ENCODE measurements at regions not wholly inside any gene's neighbourhood (a gene's known extent, or its start where the extent isn't known, plus 50 kb on each side); places are given as distances from the start of the nearest gene placed in this dataset.

GRCh38 chr2:20108655-20109396 lies 57.4 kb upstream of the LAPTM4A start:
- TF ChIP-seq EZH2 (IDR thresholded peaks at IDR 0.05; ENCODE audit: low read length, missing control alignments): no peak
- no peak for TF ChIP-seq CTCF (conservative IDR thresholded peaks at IDR 0.05 in 1 of 2, IDR thresholded peaks at IDR 0.05 in 1 of 2; ENCODE audit: low read depth in 1 of 2, low read length in 2 of 2)
- Histone ChIP-seq H2AFZ (ENCODE audit: low read length) (no peak overlapping the region), H3K4me2 (ENCODE audit: extremely low read depth, insufficient read depth, low read length) (no peak overlapping the region)

GRCh38 chr2:20107776-20108175 lies 56.3 kb upstream of the LAPTM4A start:
- Histone ChIP-seq H3K4me1 (ENCODE audit: control insufficient read depth, extremely low read depth, insufficient read depth, low read length) (peaks cover 5% of the 10 kb centered on the region), H3K9me3 (ENCODE audit: control insufficient read depth, insufficient read depth, low read depth, low read length) (no peaks in the 10 kb centered on the region), H3K4me2 (ENCODE audit: extremely low read depth, insufficient read depth, low read length) (no peak overlapping the region), H3K4me3 (replicated peaks in 1 of 4; ENCODE audit: control extremely low read depth in 1 of 4, insufficient read depth in 1 of 4, low read depth in 3 of 4, low read length in 4 of 4) (no peak overlapping the region), H3K27ac (ENCODE audit: insufficient read depth, low read length) (no peak overlapping the region), H3K27me3 (ENCODE audit: control insufficient read depth, insufficient read depth, low read length) (peaks cover under 1% of the 10 kb centered on the region), H3K79me2 (ENCODE audit: control insufficient read depth, insufficient read depth, low read length) (no peaks in the 10 kb centered on the region), H3K9ac (ENCODE audit: insufficient read depth, low read length) (no peak overlapping the region), H4K20me1 (ENCODE audit: control insufficient read depth, extremely low read depth, insufficient read depth, low read length) (no peaks in the 10 kb centered on the region), H3K36me3 (ENCODE audit: control insufficient read depth, insufficient read depth, low read length) (no peaks in the 10 kb centered on the region), H2AFZ (ENCODE audit: low read length) (no peak overlapping the region)
- TF ChIP-seq EZH2 (IDR thresholded peaks at IDR 0.05; ENCODE audit: low read length, missing control alignments) (no peak), CTCF (conservative IDR thresholded peaks at IDR 0.05 in 1 of 2, IDR thresholded peaks at IDR 0.05 in 1 of 2; ENCODE audit: low read depth in 1 of 2, low read length in 2 of 2) (no peak)
- peak in 1 of 2 donors; percentile 20 for DNase-seq (ENCODE audit: low read depth in 2 of 2)

More at GRCh38 chr2:20108655-20109396, 57.4 kb upstream of the LAPTM4A start:
- H3K4me1 ChIP-seq (ENCODE audit: control insufficient read depth, extremely low read depth, insufficient read depth, low read length): peaks cover 5% of the 10 kb centered on the region
- no peaks in the 10 kb centered on the region for H3K79me2 ChIP-seq (ENCODE audit: control insufficient read depth, insufficient read depth, low read length)
- H3K27me3 ChIP-seq (ENCODE audit: control insufficient read depth, insufficient read depth, low read length): no peaks in the 10 kb centered on the region
- H3K9me3 ChIP-seq (ENCODE audit: control insufficient read depth, insufficient read depth, low read depth, low read length): no peaks in the 10 kb centered on the region
- no peaks in the 10 kb centered on the region for H4K20me1 ChIP-seq (ENCODE audit: control insufficient read depth, extremely low read depth, insufficient read depth, low read length)
- H3K27ac ChIP-seq (ENCODE audit: insufficient read depth, low read length): no peak overlapping the region
- DNase-seq (ENCODE audit: low read depth in 2 of 2): peak in 1 of 2 donors; percentile 85
- H3K36me3 ChIP-seq (ENCODE audit: control insufficient read depth, insufficient read depth, low read length): no peaks in the 10 kb centered on the region
- no peak overlapping the region for H3K4me3 ChIP-seq (replicated peaks in 1 of 4; ENCODE audit: control extremely low read depth in 1 of 4, insufficient read depth in 1 of 4, low read depth in 3 of 4, low read length in 4 of 4)
- no peak overlapping the region for H3K9ac ChIP-seq (ENCODE audit: insufficient read depth, low read length)

GRCh38 chr2:20107352-20107751 lies 55.9 kb upstream of the LAPTM4A start:
- no peak overlapping the region for H3K27ac ChIP-seq (ENCODE audit: insufficient read depth, low read length)
- peaks cover 5% of the 10 kb centered on the region for H3K4me1 ChIP-seq (ENCODE audit: control insufficient read depth, extremely low read depth, insufficient read depth, low read length)
- H3K79me2 ChIP-seq (ENCODE audit: control insufficient read depth, insufficient read depth, low read length): no peaks in the 10 kb centered on the region
- H4K20me1 ChIP-seq (ENCODE audit: control insufficient read depth, extremely low read depth, insufficient read depth, low read length): no peaks in the 10 kb centered on the region
- TF ChIP-seq CTCF (conservative IDR thresholded peaks at IDR 0.05 in 1 of 2, IDR thresholded peaks at IDR 0.05 in 1 of 2; ENCODE audit: low read depth in 1 of 2, low read length in 2 of 2): no peak
- no peak for TF ChIP-seq EZH2 (IDR thresholded peaks at IDR 0.05; ENCODE audit: low read length, missing control alignments)
- no peaks in the 10 kb centered on the region for H3K9me3 ChIP-seq (ENCODE audit: control insufficient read depth, insufficient read depth, low read depth, low read length)
- no peak overlapping the region for H3K4me3 ChIP-seq (replicated peaks in 1 of 4; ENCODE audit: control extremely low read depth in 1 of 4, insufficient read depth in 1 of 4, low read depth in 3 of 4, low read length in 4 of 4)
- no peak for DNase-seq (ENCODE audit: low read depth in 2 of 2)
- H2AFZ ChIP-seq (ENCODE audit: low read length): no peak overlapping the region
- no peak overlapping the region for H3K9ac ChIP-seq (ENCODE audit: insufficient read depth, low read length)
- peaks cover 3% of the 10 kb centered on the region for H3K27me3 ChIP-seq (ENCODE audit: control insufficient read depth, insufficient read depth, low read length)
- H3K4me2 ChIP-seq (ENCODE audit: extremely low read depth, insufficient read depth, low read length): no peak overlapping the region
- H3K36me3 ChIP-seq (ENCODE audit: control insufficient read depth, insufficient read depth, low read length): no peaks in the 10 kb centered on the region
